ENCODE measurements at regions not wholly inside any gene's neighbourhood (a gene's known extent, or its start where the extent isn't known, plus 50 kb on each side); places are given as distances from the start of the nearest gene placed in this dataset.
"Not testable (repeated sequence)": the region's sequence is repeated elsewhere in the genome, so short reads cannot be mapped to it uniquely, and the experiment has no call there.

DNA sequence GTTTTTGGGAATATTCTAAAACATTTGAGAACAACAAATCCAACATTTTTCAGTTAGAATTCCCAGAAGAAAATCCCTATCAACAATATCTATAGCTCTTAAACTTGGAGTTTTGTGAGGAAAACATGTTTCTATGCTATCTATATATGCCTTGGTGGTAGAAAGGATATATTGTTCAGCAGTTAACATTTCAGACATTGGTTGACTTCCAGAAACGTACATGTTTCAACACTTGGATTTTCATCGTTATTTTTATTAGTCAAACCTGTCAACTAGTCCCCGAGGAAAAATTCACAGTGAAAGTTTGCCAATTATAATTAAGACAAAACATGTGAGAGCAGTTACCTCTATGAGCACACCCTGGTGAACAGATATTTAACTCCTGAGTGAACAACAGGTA lies 541.8 kb upstream of the CHD1 start:
- not testable (repeated sequence) for H3K27me3 ChIP-seq (replicated peaks; ENCODE audit: insufficient read depth, low read length); H3K9me2 ChIP-seq (replicated peaks; ENCODE audit: insufficient read depth, low read length); H3K9me3 ChIP-seq (replicated peaks; ENCODE audit: insufficient read depth, low read length); H3K4me3 ChIP-seq (ENCODE audit: low read length); H3K79me2 ChIP-seq (ENCODE audit: low read length); H2AFZ ChIP-seq (ENCODE audit: low read length); H3F3A ChIP-seq (ENCODE audit: insufficient read depth, low read length); H3K4me1 ChIP-seq (ENCODE audit: low read length); H3K27ac ChIP-seq (ENCODE audit: low read length); DNase-seq; H3K4me2 ChIP-seq (ENCODE audit: low read depth, low read length); H3K9ac ChIP-seq (ENCODE audit: low read length); H4K20me1 ChIP-seq (ENCODE audit: insufficient read depth, low read length); H3K36me3 ChIP-seq (replicated peaks; ENCODE audit: insufficient read depth, low read length)

DNA sequence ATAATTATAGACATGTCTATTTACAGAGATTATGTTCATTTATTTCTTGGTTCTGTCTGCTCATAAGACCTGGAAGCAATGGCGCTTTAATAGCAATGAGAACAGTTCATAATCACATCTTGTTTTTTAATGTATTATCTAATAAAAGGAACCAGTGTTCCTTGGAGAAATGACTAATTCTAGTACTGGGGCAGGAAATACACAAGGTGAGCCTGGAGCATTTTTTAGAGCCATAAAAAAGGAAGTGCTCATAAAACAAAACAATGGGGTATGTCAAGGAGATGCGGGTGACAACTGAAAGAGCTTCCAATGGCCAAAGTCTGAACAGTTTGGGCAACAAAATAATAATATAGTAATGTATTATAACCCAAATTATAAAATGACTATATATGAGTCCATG lies 531.9 kb upstream of the CHD1 start:
- no peaks in the 10 kb centered on the region for H3K27me3 ChIP-seq (replicated peaks; ENCODE audit: insufficient read depth, low read length)
- no peak overlapping the region for H3K4me3 ChIP-seq (ENCODE audit: low read length)
- no peak overlapping the region for H2AFZ ChIP-seq (ENCODE audit: low read length)
- no peak for TF ChIP-seq EZH2phosphoT487 (IDR thresholded peaks at IDR 0.05; ENCODE audit: low read length)
- TF ChIP-seq EZH2 (optimal IDR thresholded peaks at IDR 0.05; ENCODE audit: low read depth, low read length): no peak
- TF ChIP-seq, protein P1, sequence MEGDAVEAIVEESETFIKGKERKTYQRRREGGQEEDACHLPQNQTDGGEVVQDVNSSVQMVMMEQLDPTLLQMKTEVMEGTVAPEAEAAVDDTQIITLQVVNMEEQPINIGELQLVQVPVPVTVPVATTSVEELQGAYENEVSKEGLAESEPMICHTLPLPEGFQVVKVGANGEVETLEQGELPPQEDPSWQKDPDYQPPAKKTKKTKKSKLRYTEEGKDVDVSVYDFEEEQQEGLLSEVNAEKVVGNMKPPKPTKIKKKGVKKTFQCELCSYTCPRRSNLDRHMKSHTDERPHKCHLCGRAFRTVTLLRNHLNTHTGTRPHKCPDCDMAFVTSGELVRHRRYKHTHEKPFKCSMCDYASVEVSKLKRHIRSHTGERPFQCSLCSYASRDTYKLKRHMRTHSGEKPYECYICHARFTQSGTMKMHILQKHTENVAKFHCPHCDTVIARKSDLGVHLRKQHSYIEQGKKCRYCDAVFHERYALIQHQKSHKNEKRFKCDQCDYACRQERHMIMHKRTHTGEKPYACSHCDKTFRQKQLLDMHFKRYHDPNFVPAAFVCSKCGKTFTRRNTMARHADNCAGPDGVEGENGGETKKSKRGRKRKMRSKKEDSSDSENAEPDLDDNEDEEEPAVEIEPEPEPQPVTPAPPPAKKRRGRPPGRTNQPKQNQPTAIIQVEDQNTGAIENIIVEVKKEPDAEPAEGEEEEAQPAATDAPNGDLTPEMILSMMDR (IDR thresholded peaks at IDR 0.05; ENCODE audit: low read length): no peak
- no peak overlapping the region for H3K27ac ChIP-seq (ENCODE audit: low read length)
- no peaks in the 10 kb centered on the region for H4K20me1 ChIP-seq (ENCODE audit: insufficient read depth, low read length)
- no peak overlapping the region for H3K4me2 ChIP-seq (ENCODE audit: low read depth, low read length)
- H3K36me3 ChIP-seq (replicated peaks; ENCODE audit: insufficient read depth, low read length): no peaks in the 10 kb centered on the region
- DNase-seq: no peak
- no peaks in the 10 kb centered on the region for H3K9me3 ChIP-seq (replicated peaks; ENCODE audit: insufficient read depth, low read length)
- no peaks in the 10 kb centered on the region for H3K79me2 ChIP-seq (ENCODE audit: low read length)
- H3F3A ChIP-seq (ENCODE audit: insufficient read depth, low read length): no peaks in the 10 kb centered on the region
- H3K4me1 ChIP-seq (ENCODE audit: low read length): no peaks in the 10 kb centered on the region
- H3K9me2 ChIP-seq (replicated peaks; ENCODE audit: insufficient read depth, low read length): no peaks in the 10 kb centered on the region
- H3K9ac ChIP-seq (ENCODE audit: low read length): no peak overlapping the region

DNA sequence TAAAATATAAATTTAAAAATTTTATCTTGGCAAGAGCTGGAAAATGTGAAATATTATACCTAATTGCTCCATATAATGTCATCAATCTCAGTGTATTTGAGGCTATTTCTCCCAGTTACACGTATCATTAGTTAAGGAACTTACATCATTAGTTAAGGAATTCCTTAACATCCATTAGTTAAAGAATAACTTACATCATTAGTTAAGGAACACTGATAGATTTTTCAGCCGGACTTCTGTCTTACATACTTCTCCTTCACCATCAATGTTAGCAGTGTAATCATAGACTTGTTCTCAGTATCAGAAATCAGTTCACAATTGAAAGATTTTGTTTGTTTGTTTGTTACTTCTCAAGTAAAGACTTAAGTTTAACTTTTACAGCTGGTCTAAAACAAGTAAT lies 524.4 kb upstream of the CHD1 start:
- Histone ChIP-seq H3F3A (ENCODE audit: insufficient read depth, low read length) (no peaks in the 10 kb centered on the region), H3K79me2 (ENCODE audit: low read length) (no peaks in the 10 kb centered on the region), H3K4me3 (ENCODE audit: low read length) (no peak overlapping the region), H2AFZ (ENCODE audit: low read length) (no peak overlapping the region), H3K9me3 (replicated peaks; ENCODE audit: insufficient read depth, low read length) (no peaks in the 10 kb centered on the region), H3K9ac (ENCODE audit: low read length) (no peak overlapping the region), H3K4me1 (ENCODE audit: low read length) (no peaks in the 10 kb centered on the region), H3K36me3 (replicated peaks; ENCODE audit: insufficient read depth, low read length) (no peaks in the 10 kb centered on the region), H3K27me3 (replicated peaks; ENCODE audit: insufficient read depth, low read length) (no peaks in the 10 kb centered on the region), H3K4me2 (ENCODE audit: low read depth, low read length) (no peak overlapping the region), H3K9me2 (replicated peaks; ENCODE audit: insufficient read depth, low read length) (no peaks in the 10 kb centered on the region), H4K20me1 (ENCODE audit: insufficient read depth, low read length) (no peaks in the 10 kb centered on the region), H3K27ac (ENCODE audit: low read length) (no peak overlapping the region)
- TF ChIP-seq EZH2 (optimal IDR thresholded peaks at IDR 0.05; ENCODE audit: low read depth, low read length) (no peak), EZH2phosphoT487 (IDR thresholded peaks at IDR 0.05; ENCODE audit: low read length) (no peak)
- TF ChIP-seq, protein P1 (IDR thresholded peaks at IDR 0.05; ENCODE audit: low read length): no peak
- DNase-seq: no peak

DNA sequence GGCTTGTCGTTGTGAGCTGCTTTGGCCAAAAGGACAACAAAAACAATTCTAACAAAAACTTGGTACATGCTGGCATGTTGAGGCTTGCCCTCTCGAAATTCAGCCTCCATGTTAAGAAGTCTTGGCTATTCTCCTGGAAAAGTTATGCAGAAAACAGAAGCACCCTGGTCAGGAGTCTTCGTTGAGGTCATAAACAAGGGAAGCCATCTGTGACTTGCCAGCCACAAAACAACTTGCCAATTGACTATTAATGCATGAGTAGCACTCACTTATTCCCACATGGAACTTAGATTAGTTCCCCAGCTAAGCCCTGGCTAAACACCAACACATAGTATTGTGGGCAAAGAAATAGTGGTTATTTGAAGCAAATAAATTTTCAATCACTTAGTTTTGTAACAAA lies 521.0 kb upstream of the CHD1 start:
- H3K9me2 ChIP-seq (replicated peaks; ENCODE audit: insufficient read depth, low read length): no peaks in the 10 kb centered on the region
- no peak overlapping the region for H2AFZ ChIP-seq (ENCODE audit: low read length)
- H4K20me1 ChIP-seq (ENCODE audit: insufficient read depth, low read length): no peaks in the 10 kb centered on the region
- H3K27ac ChIP-seq (ENCODE audit: low read length): no peak overlapping the region
- no peak overlapping the region for H3K4me2 ChIP-seq (ENCODE audit: low read depth, low read length)
- no peaks in the 10 kb centered on the region for H3F3A ChIP-seq (ENCODE audit: insufficient read depth, low read length)
- H3K4me3 ChIP-seq (ENCODE audit: low read length): no peak overlapping the region
- no peaks in the 10 kb centered on the region for H3K79me2 ChIP-seq (ENCODE audit: low read length)
- no peaks in the 10 kb centered on the region for H3K4me1 ChIP-seq (ENCODE audit: low read length)
- DNase-seq: no peak
- H3K9ac ChIP-seq (ENCODE audit: low read length): no peak overlapping the region
- H3K9me3 ChIP-seq (replicated peaks; ENCODE audit: insufficient read depth, low read length): no peaks in the 10 kb centered on the region
- H3K36me3 ChIP-seq (replicated peaks; ENCODE audit: insufficient read depth, low read length): no peaks in the 10 kb centered on the region
- no peaks in the 10 kb centered on the region for H3K27me3 ChIP-seq (replicated peaks; ENCODE audit: insufficient read depth, low read length)
- TF ChIP-seq EZH2phosphoT487 (IDR thresholded peaks at IDR 0.05; ENCODE audit: low read length) (no peak), EZH2 (optimal IDR thresholded peaks at IDR 0.05; ENCODE audit: low read depth, low read length) (no peak)
- TF ChIP-seq, protein P1 (IDR thresholded peaks at IDR 0.05; ENCODE audit: low read length): no peak

All from MM.1S (cell line).